Natural killer cell (primary cell): ENCODE measurements at regions not wholly inside any gene's neighbourhood (a gene's known extent, or its start where the extent isn't known, plus 50 kb on each side); places are given as distances from the start of the nearest gene placed in this dataset.

Experiments
- ATAC-seq, 3 donors: fragments of 150-1000 bp in 2 of 3; fragments of 200-7000 bp in 1 of 3; cut with Tn5 transposase; 1 replicate in 1 of 3; 2 replicates in 2 of 3; pipeline ENCODE4 v1.10.0; 2021; ENCODE audit warnings: mild to moderate bottlenecking in 2 of 3, moderate library complexity in 2 of 3
- DNase-seq, 2 donors: peaks; one replicate each; pipeline versions ENCODE4 v3.0.0 to v3.0.0-alpha.2; 2013 to 2021; ENCODE audit warnings: mixed read lengths in 1 of 2
- H3K27ac ChIP-seq: one replicate; pipeline ENCODE4 v1.5.1; 2013; ENCODE audit warnings: mild to moderate bottlenecking, low read length
- H3K27me3 ChIP-seq: one replicate; pipeline ENCODE4 v1.6.1; 2013; ENCODE audit warnings: low read length; ENCODE audit not compliant: control insufficient read depth, insufficient read depth
- H3K36me3 ChIP-seq: one replicate; pipeline ENCODE4 v1.6.1; 2013; ENCODE audit warnings: low read length; ENCODE audit not compliant: control insufficient read depth, insufficient read depth
- H3K4me1 ChIP-seq: one replicate; pipeline ENCODE4 v1.6.1; 2013; ENCODE audit warnings: low read length; ENCODE audit not compliant: control insufficient read depth, insufficient read depth
- H3K4me3 ChIP-seq: one replicate; pipeline ENCODE4 v1.5.1; 2013; ENCODE audit warnings: low read length
- H3K9me3 ChIP-seq: one replicate; pipeline ENCODE4 v1.6.1; 2013; ENCODE audit warnings: low read length; ENCODE audit not compliant: control insufficient read depth, insufficient read depth
- H3K27ac Mint-ChIP-seq, 2 donors: one replicate each; pipeline ENCODE4 v1.8.0; 2022; ENCODE audit warnings: mild to moderate bottlenecking in 2 of 2, mixed read lengths in 2 of 2, moderate library complexity in 1 of 2
- H3K27me3 Mint-ChIP-seq, 2 donors: one replicate each; pipeline ENCODE4 v1.8.0; 2022; ENCODE audit warnings: low read depth in 2 of 2, mixed read lengths in 2 of 2
- H3K36me3 Mint-ChIP-seq: one replicate; pipeline ENCODE4 v1.8.0; 2022; ENCODE audit warnings: mixed read lengths
- H3K4me1 Mint-ChIP-seq, 2 donors: one replicate each; pipeline ENCODE4 v1.8.0; 2022; ENCODE audit warnings: mixed read lengths in 2 of 2
- H3K4me3 Mint-ChIP-seq: one replicate; pipeline ENCODE4 v1.8.0; 2022; ENCODE audit warnings: mild to moderate bottlenecking, moderate library complexity, mixed read lengths
- H3K9me3 Mint-ChIP-seq, 2 donors: one replicate each; pipeline ENCODE4 v1.8.0; 2022; ENCODE audit warnings: mixed read lengths in 2 of 2
- CTCF ChIP-seq: fragments of 200-600 bp; IDR thresholded peaks from one replicate; pipeline ENCODE4 v1.8.0; 2022; ENCODE audit warnings: antibody characterized with exemption
- WGBS: methylation state at CpG from one replicate; pipeline ENCODE4 v1.1.7; 2013; ENCODE audit warnings: missing lambda C conversion rate; ENCODE audit not compliant: insufficient coverage; 5-methylcytosine and 5-hydroxymethylcytosine counted together
- intact Hi-C: fragments of 100-400 bp; cut with micrococcal nuclease; formaldehyde crosslinking; loops from one replicate; pipeline ENCODE4 v1.14.2; 2022

GRCh38 chr2:53257287-53257686 lies 510.3 kb upstream of the CHAC2 start:
- intact Hi-C loops = no loop called here
- H3K27me3 Mint-ChIP-seq = no peaks in the 10 kb centered on the region

GRCh38 chr2:53253244-53253643 lies 514.4 kb upstream of the CHAC2 start:
- Histone ChIP-seq H3K27me3 (no peaks in the 10 kb centered on the region), H3K27ac (no peak overlapping the region), H3K9me3 (no peaks in the 10 kb centered on the region), H3K4me3 (no peak overlapping the region), H3K4me1 (no peaks in the 10 kb centered on the region), H3K36me3 (no peaks in the 10 kb centered on the region)
- WGBS = 61% methylated on average over 2 of the region's 2 CpGs
- Mint-ChIP-seq H3K4me3 (no peak overlapping the region), H3K27me3 (no peaks in the 10 kb centered on the region), H3K27ac (no peak overlapping the region), H3K9me3 (peaks cover 4 to 11% of the 10 kb centered on the region in 2 donors), H3K36me3 (no peaks in the 10 kb centered on the region), H3K4me1 (no peaks in the 10 kb centered on the region)
- no peak for TF ChIP-seq CTCF
- DNase-seq (no peak), ATAC-seq (no peak)
- intact Hi-C loops = no loop called here

More at GRCh38 chr2:53257287-53257686, 510.3 kb upstream of the CHAC2 start:
- Mint-ChIP-seq H3K4me3 (no peak overlapping the region), H3K27ac (no peak overlapping the region), H3K9me3 (peaks cover 6 to 13% of the 10 kb centered on the region in 2 donors), H3K36me3 (no peaks in the 10 kb centered on the region), H3K4me1 (no peaks in the 10 kb centered on the region)
- Histone ChIP-seq H3K27ac (no peak overlapping the region), H3K27me3 (no peaks in the 10 kb centered on the region), H3K4me1 (no peaks in the 10 kb centered on the region), H3K4me3 (no peak overlapping the region), H3K9me3 (no peaks in the 10 kb centered on the region), H3K36me3 (no peaks in the 10 kb centered on the region)
- no peak for TF ChIP-seq CTCF
- 86% methylated on average over 3 of the region's 3 CpGs for WGBS
- no peak for ATAC-seq
- no peak for DNase-seq

GRCh38 chr2:53252115-53252514 lies 515.5 kb upstream of the CHAC2 start:
- Mint-ChIP-seq H3K27me3 (no peaks in the 10 kb centered on the region), H3K27ac (no peak overlapping the region)
- WGBS = no CpG with 5 or more reads among the region's 1 CpG

More at GRCh38 chr2:53252115-53252514, 515.5 kb upstream of the CHAC2 start:
- H3K4me1 Mint-ChIP-seq = no peaks in the 10 kb centered on the region
- intact Hi-C loops = no loop called here
- H3K4me3 ChIP-seq = no peak overlapping the region
- no peaks in the 10 kb centered on the region for H3K4me1 ChIP-seq
- no peaks in the 10 kb centered on the region for H3K9me3 ChIP-seq
- DNase-seq (no peak), ATAC-seq (no peak)
- no peaks in the 10 kb centered on the region for H3K36me3 ChIP-seq
- no peaks in the 10 kb centered on the region for H3K36me3 Mint-ChIP-seq
- H3K4me3 Mint-ChIP-seq = no peak overlapping the region
- H3K27ac ChIP-seq = no peak overlapping the region
- peaks cover 0 to 6% of the 10 kb centered on the region in 2 donors for H3K9me3 Mint-ChIP-seq
- TF ChIP-seq CTCF = no peak
- no peaks in the 10 kb centered on the region for H3K27me3 ChIP-seq
